ENCODE measurements at regions not wholly inside any gene's neighbourhood (a gene's known extent, or its start where the extent isn't known, plus 50 kb on each side); places are given as distances from the start of the nearest gene placed in this dataset.

DNA sequence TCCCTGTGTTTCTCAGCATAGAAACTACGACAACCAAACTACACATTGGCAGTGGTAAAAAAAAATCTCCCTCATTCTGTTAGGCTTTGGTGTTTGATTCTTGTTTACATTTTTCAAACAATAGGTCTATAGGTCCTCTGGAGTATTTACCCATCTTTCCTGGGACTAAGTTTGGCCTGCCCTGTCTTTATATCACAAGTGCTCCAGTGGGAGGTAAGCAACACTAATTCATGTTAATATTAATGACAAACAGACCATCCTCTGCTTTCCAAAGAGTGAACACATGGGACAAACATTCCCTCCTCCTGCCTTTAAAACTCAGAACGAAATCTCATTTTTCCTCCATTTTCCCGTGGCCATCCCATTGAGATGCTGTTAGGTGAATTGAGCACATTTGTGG is 514.1 kb upstream of the INTU start:
- Histone ChIP-seq H3K9me3 (ENCODE audit: low read length) (peaks cover 1% of the 10 kb centered on the region), H3K27me3 (ENCODE audit: insufficient read depth, low read length) (no peaks in the 10 kb centered on the region), H2AFZ (ENCODE audit: low read depth, low read length) (peak overlapping the region; percentile 32), H3K4me3 (ENCODE audit: low read length) (no peak overlapping the region), H3K4me1 (ENCODE audit: insufficient read depth, low read length) (peaks cover 8% of the 10 kb centered on the region), H3K36me3 (ENCODE audit: insufficient read depth, low read length) (no peaks in the 10 kb centered on the region)

DNA sequence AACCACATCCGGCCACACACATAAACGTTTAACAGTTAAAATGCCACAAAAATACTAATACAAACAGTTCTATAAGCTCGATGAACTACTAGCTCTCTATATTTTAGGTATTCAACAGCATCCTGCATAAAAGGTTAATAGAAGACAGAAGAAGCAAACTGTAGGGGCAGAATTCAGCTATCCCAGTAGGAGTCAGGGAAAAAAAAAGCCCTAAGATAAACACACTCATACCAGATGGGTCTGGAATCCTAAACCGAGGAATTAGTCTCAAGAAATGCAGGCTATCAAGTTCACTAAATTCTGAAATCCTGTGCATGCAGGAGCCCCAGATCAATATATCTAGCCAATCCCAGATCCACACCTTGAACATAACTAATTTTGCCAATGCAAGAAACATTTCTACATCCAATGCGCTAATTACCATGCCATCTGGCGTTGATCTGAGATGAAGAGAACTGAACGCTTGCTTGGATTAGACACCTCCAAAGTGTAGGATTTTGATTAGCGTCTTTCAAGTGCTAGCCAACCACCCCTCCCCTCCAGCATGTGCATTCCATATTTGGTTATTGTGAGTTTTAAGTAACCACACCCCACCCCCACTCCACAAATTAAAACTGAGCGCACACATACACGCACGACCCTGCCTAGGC is 512.2 kb upstream of the INTU start:
- Histone ChIP-seq H3K4me3 (ENCODE audit: low read length) (no peak overlapping the region), H3K9me3 (ENCODE audit: low read length) (no peaks in the 10 kb centered on the region), H2AFZ (ENCODE audit: low read depth, low read length) (no peak overlapping the region), H3K27me3 (ENCODE audit: insufficient read depth, low read length) (no peaks in the 10 kb centered on the region), H3K4me1 (ENCODE audit: insufficient read depth, low read length) (peaks cover 9% of the 10 kb centered on the region), H3K36me3 (ENCODE audit: insufficient read depth, low read length) (no peaks in the 10 kb centered on the region)

DNA sequence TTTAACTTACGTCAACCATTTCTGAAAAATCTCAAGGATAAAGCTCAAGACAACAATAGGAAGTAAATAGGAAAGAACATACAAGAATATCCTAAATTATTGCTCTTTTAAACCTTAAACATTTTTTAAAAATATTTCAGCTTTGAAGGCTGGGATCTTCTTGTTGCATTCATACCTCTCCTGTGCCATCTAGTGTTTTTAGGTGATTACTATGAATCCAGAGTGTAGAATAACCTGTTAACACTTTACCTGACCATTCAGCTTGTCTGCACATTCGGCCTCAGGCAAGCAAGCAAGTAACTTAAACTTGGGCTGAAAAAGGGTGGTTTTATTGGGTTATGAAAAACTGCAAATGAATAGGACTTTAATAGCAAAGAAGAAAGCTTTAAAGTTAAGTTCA is 507.8 kb upstream of the INTU start:
- H2AFZ ChIP-seq (ENCODE audit: low read depth, low read length) = peak overlapping the region; percentile 36
- H3K4me1 ChIP-seq (ENCODE audit: insufficient read depth, low read length) = peaks cover 2% of the 10 kb centered on the region
- H3K4me3 ChIP-seq (ENCODE audit: low read length) = no peak overlapping the region
- H3K27me3 ChIP-seq (ENCODE audit: insufficient read depth, low read length) = no peaks in the 10 kb centered on the region
- no peaks in the 10 kb centered on the region for H3K36me3 ChIP-seq (ENCODE audit: insufficient read depth, low read length)
- no peaks in the 10 kb centered on the region for H3K9me3 ChIP-seq (ENCODE audit: low read length)

DNA sequence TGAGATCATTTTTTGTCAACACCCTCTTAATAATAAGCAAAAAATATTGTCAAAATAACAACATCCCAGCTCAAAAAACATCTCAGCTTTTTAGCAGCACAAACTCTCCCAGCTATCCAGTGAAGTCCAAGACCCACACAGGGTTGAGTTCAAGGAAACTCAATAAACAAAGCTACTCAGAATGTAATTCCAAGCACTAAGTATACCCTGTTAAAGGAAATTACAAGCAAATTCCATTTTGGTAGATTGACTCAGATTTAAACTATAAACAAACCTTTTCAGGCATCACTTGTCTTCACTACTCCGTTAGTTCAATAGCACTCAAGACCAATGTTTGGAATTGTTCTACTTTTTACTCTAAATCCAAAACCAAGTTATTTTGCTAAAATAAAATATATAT is 506.0 kb upstream of the INTU start:
- Histone ChIP-seq H3K27me3 (ENCODE audit: insufficient read depth, low read length) (no peaks in the 10 kb centered on the region), H3K4me1 (ENCODE audit: insufficient read depth, low read length) (peaks cover 7% of the 10 kb centered on the region), H3K9me3 (ENCODE audit: low read length) (no peaks in the 10 kb centered on the region), H3K36me3 (ENCODE audit: insufficient read depth, low read length) (no peaks in the 10 kb centered on the region), H2AFZ (ENCODE audit: low read depth, low read length) (no peak overlapping the region), H3K4me3 (ENCODE audit: low read length) (no peak overlapping the region)

DNA sequence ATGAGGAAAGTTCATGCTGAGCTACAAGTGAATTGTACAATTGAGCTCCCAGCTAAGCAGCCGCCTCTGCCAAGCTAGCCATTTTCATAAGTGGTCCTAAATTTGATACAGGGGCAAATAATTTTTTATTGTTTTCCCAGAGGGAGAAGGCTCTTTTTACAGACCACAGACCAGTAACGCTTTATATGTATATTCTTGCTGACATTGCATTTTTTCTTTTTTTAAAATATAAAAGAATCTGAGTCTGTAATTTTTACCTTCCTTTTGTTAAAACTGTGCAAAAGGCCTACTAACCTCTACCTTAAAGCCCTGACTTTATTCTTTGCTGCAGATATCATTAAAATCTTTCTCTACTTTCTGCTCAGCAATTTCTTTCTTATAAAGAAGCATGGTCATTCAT is 501.2 kb upstream of the INTU start:
- Histone ChIP-seq H3K27me3 (ENCODE audit: insufficient read depth, low read length) (no peaks in the 10 kb centered on the region), H3K9me3 (ENCODE audit: low read length) (no peaks in the 10 kb centered on the region), H3K36me3 (ENCODE audit: insufficient read depth, low read length) (no peaks in the 10 kb centered on the region), H2AFZ (ENCODE audit: low read depth, low read length) (no peak overlapping the region), H3K4me3 (ENCODE audit: low read length) (no peak overlapping the region), H3K4me1 (ENCODE audit: insufficient read depth, low read length) (peaks cover 7% of the 10 kb centered on the region)

DNA sequence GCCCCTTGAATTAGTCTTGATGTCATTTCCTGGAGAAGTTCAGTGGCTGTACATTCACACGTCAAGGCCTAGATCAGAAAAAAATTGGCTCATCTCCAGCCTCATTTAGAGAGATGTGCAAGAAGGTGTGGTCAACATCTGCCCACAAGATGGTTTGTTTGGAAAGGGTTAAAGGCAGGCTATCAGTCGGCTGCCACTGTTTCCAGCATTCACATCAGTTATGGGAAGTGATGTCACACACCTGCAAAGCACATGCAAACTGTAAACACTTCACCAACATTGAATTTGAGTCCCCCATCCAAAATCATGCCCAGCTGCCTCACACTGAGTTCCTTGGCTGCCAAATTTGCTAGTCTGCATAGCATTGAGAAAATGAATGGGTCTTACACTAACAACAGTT is 498.3 kb upstream of the INTU start:
- Histone ChIP-seq H3K4me3 (ENCODE audit: low read length) (no peak overlapping the region), H3K4me1 (ENCODE audit: insufficient read depth, low read length) (peaks cover 7% of the 10 kb centered on the region), H3K36me3 (ENCODE audit: insufficient read depth, low read length) (no peaks in the 10 kb centered on the region), H3K27me3 (ENCODE audit: insufficient read depth, low read length) (no peaks in the 10 kb centered on the region), H2AFZ (ENCODE audit: low read depth, low read length) (no peak overlapping the region), H3K9me3 (ENCODE audit: low read length) (no peaks in the 10 kb centered on the region)

DNA sequence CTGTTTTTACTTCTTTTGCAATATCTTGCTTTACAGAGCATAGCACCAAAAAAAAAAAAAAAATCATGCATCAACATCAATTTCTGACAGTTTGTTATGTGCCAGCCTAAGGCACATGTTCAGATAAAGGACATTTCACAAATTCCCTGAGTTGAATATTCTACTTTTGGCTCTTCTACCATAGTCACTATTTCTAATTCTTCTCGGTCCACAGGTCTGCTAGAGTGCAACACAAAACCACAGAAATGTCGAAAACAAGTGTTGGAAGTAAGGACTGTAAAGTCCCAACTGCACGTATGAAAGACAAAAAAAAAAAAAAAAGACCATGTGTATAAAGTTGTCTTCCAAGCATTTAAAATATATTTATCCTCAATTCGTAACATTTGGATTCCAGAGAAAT is 494.2 kb upstream of the INTU start:
- Histone ChIP-seq H3K9me3 (ENCODE audit: low read length) (no peaks in the 10 kb centered on the region), H2AFZ (ENCODE audit: low read depth, low read length) (no peak overlapping the region)

DNA sequence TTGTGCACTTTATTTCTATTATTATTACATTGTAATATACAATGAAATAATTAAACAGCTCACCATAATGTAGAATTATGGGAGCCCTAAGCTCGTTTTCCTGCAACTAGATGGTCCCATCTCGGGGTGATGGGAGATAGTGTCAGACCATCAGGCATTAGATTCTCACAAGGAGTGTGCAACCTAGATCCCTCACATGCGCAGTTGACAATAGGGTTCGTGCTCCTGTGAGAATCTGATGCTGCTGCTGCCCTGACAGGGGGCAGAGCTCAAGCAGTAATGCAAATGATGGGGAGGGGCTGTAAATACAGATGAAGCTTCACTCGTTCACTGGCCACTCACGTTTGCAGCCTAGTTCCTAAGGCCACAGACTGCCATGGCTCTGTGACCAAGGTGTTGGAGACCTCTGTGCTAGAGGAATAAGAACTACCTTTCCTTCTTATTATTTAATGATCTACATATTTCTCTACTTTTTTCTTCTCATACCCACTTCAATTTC is 492.9 kb upstream of the INTU start:
- Histone ChIP-seq H3K9me3 (ENCODE audit: low read length) (no peaks in the 10 kb centered on the region), H2AFZ (ENCODE audit: low read depth, low read length) (peak overlapping the region; percentile 26), H3K4me3 (ENCODE audit: low read length) (no peak overlapping the region), H3K36me3 (ENCODE audit: insufficient read depth, low read length) (no peaks in the 10 kb centered on the region), H3K27me3 (ENCODE audit: insufficient read depth, low read length) (no peaks in the 10 kb centered on the region), H3K4me1 (ENCODE audit: insufficient read depth, low read length) (no peaks in the 10 kb centered on the region)

More for the DNA sequence above, 494.2 kb upstream of the INTU start:
- Histone ChIP-seq H3K27me3 (ENCODE audit: insufficient read depth, low read length) (no peaks in the 10 kb centered on the region), H3K4me1 (ENCODE audit: insufficient read depth, low read length) (no peaks in the 10 kb centered on the region), H3K4me3 (ENCODE audit: low read length) (no peak overlapping the region), H3K36me3 (ENCODE audit: insufficient read depth, low read length) (no peaks in the 10 kb centered on the region)

DNA sequence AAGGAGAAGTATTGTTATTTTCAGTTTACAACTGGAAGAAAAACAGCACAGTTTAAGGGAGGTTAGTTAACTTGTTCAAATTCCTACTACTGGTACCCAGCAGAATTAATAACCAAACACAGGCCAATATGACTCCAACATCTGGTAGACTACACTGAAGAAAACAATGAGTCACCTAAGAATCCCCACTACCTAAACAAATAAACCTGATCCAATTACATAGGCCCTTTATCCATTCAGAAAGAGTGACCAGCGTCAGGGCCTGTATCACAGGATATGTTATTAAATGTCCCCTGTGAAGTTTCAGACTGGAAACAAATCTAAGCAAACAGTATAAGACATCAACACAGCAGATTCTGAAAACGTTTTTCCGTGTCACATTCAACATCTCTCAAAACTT is 492.5 kb upstream of the INTU start:
- Histone ChIP-seq H3K4me3 (ENCODE audit: low read length) (no peak overlapping the region), H2AFZ (ENCODE audit: low read depth, low read length) (peak overlapping the region; percentile 26), H3K9me3 (ENCODE audit: low read length) (no peaks in the 10 kb centered on the region), H3K4me1 (ENCODE audit: insufficient read depth, low read length) (no peaks in the 10 kb centered on the region), H3K27me3 (ENCODE audit: insufficient read depth, low read length) (no peaks in the 10 kb centered on the region), H3K36me3 (ENCODE audit: insufficient read depth, low read length) (no peaks in the 10 kb centered on the region)

DNA sequence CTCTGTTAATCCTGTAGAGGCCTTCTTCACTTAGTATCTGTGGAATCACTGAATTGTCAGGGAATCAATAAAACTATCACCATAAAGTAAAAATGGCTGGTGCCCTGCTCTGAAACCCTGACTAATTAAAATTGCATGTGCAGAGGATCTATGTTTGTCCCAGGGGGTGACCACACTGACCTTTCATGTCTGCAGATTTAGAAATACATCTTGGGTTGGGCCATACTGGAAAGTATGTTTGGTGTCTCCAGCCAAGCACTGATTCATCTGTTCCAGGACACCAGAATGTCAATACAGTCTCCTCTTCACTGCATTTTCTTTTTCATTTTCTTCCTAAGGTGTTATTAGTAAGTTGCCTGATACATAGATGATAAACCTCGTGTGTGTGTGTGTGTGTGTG is 490.9 kb upstream of the INTU start:
- Histone ChIP-seq H3K27me3 (ENCODE audit: insufficient read depth, low read length) (no peaks in the 10 kb centered on the region), H2AFZ (ENCODE audit: low read depth, low read length) (no peak overlapping the region), H3K4me1 (ENCODE audit: insufficient read depth, low read length) (no peaks in the 10 kb centered on the region), H3K36me3 (ENCODE audit: insufficient read depth, low read length) (no peaks in the 10 kb centered on the region), H3K9me3 (ENCODE audit: low read length) (no peaks in the 10 kb centered on the region), H3K4me3 (ENCODE audit: low read length) (no peak overlapping the region)

DNA sequence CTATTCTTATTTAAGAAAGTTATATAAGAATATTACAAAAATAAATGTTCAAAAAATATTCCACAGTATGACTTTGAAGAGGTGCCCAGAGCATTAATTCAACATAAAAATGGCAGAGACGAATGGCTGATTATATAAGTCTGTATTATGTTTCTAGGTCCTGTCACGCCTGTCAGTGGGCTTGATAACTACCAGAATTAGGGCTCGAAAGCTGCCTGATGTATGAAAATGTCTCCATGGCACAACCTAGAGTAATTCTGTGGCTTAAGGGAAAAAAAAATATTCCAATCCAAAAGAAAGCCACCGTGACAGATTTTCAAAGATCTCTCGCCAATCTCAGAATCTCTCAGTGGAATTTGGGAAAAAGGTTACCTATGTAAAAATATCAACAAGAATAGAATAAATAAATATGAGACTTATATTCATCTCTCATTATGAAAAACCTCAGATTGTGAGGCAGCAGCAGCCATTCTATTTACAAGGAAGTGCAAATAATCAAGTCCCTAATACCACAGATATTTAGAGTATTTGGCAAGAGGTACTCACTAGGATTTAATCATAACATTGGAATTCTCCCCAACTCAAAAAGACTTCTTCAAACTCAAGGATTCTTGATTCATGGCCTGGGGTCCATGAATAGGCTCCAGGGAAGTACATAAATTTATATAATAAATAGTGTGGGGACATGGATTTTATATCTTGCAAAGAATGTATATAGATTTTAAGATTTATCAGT is 489.1 kb upstream of the INTU start:
- Histone ChIP-seq H3K4me1 (ENCODE audit: insufficient read depth, low read length) (no peaks in the 10 kb centered on the region), H2AFZ (ENCODE audit: low read depth, low read length) (no peak overlapping the region), H3K9me3 (ENCODE audit: low read length) (no peaks in the 10 kb centered on the region), H3K27me3 (ENCODE audit: insufficient read depth, low read length) (no peaks in the 10 kb centered on the region), H3K36me3 (ENCODE audit: insufficient read depth, low read length) (no peaks in the 10 kb centered on the region), H3K4me3 (ENCODE audit: low read length) (no peak overlapping the region)

DNA sequence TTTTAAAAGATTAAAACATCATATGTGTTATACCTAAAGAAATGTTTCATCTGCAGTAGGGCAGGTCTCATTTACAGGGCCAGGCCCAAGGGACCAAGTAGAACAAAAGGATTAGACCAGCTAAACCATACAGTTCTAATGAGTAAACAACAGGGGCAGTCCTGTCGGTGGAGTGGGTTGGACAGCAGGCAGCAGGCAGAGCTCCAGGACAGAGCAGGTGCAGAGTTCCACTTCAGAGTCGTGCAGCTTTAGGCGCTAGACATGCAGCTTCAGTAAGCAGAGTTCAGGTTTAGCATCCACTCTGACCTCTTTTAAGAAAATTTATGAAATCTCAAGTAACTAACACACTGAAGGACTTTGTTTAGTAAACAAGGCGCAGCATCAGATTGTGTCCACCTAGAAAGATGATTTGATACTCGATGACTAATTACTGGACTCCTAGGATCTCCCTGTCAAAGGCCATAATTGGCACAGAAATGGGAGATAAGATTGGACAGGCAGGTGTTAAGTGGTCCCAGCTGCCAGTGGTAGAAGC is 487.7 kb upstream of the INTU start:
- Histone ChIP-seq H3K4me1 (ENCODE audit: insufficient read depth, low read length) (no peaks in the 10 kb centered on the region), H3K4me3 (ENCODE audit: low read length) (no peak overlapping the region), H3K27me3 (ENCODE audit: insufficient read depth, low read length) (no peaks in the 10 kb centered on the region), H3K36me3 (ENCODE audit: insufficient read depth, low read length) (no peaks in the 10 kb centered on the region), H3K9me3 (ENCODE audit: low read length) (no peaks in the 10 kb centered on the region), H2AFZ (ENCODE audit: low read depth, low read length) (no peak overlapping the region)

DNA sequence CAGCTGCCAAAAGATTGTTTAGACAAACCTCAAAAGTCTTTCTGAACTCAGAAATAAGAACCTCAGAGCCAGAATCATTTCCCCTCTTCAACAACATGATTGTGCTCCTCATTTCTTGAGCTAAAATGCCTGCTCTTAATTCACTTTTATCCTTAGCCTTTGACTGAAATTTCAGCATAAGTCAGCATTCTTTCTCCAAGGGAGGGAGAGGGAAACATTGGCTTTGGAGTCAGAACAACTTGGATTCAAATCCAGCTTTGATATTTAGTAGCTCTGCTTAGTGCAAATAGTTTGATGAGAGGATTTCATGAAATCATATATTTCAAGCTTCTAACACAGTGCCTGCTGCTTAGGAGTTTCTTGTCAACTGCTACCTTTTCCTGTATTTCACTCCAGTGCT is 484.6 kb upstream of the INTU start:
- H3K9me3 ChIP-seq (ENCODE audit: low read length) = no peaks in the 10 kb centered on the region
- no peaks in the 10 kb centered on the region for H3K4me1 ChIP-seq (ENCODE audit: insufficient read depth, low read length)
- no peak overlapping the region for H3K4me3 ChIP-seq (ENCODE audit: low read length)
- no peaks in the 10 kb centered on the region for H3K36me3 ChIP-seq (ENCODE audit: insufficient read depth, low read length)
- no peaks in the 10 kb centered on the region for H3K27me3 ChIP-seq (ENCODE audit: insufficient read depth, low read length)
- H2AFZ ChIP-seq (ENCODE audit: low read depth, low read length) = no peak overlapping the region

All from neuron (in vitro differentiated cells).